ENCODE measurements at regions not wholly inside any gene's neighbourhood (a gene's known extent, or its start where the extent isn't known, plus 50 kb on each side); places are given as distances from the start of the nearest gene placed in this dataset.

DNA sequence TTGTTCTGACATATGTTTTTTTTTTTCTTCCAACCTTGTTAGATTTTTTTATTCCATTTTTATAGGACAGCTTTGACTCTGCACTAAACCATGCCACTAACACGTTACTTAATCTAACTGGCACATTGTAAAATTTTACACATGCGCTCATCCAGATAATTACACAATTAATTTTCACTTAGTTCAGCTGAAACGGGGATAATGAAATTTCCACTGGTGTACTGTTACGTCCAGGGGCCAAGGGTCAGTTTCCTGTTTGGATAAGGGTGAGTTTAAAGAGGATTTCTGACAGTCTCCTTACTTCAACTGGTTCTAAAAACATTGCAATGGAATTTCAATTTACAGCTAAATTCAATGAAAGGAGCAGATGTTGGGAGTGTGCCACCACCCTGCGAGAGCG is 221.8 kb upstream of the CEP162 start:
- in situ Hi-C loops (cut with HindIII; ENCODE audit: low pct_ligation_motif_present, low pct_unique_long_range_greater_than_20kb, low sequenced_read_pairs) = no loop called here
- no peak for DNase-seq

DNA sequence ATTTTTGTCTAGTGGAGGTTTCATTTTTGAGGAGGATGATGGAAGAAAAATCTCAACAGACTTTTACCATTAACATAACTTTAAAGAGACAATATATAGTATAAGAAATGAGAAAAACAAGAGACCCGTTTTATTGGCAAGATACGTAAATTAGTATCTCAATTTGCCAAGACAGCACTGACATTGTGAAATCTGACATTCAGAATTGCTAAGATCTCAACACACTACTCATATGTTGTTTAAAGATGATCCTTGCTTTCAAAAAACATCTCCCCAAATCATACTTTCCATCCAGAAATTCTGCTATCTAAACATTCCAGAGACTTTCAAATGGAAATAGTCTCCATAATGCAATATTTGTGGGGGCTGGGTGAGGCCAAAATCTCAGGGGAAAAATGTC is 220.9 kb upstream of the CEP162 start:
- in situ Hi-C loops (cut with HindIII; ENCODE audit: low pct_ligation_motif_present, low pct_unique_long_range_greater_than_20kb, low sequenced_read_pairs) = no loop called here
- DNase-seq = no peak

DNA sequence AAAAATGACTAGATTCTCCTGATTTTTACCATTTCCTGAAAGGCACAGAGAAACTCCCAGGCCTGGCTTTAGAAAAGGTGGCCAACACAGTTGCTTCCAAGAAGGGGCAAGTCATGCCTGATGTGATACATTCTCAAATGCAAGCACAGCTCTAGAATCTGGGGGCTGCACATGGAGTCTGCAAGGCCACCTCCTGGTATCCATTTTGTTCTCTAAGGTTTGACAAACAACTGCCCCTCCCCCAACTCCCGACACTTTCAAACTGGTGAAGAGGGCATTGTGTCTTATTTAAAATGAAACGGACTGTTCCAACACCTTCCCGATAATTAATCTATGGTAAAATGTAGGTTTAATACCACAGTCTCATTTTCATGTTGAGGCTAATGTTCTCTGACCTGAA is 220.2 kb upstream of the CEP162 start:
- in situ Hi-C loops (cut with HindIII; ENCODE audit: low pct_ligation_motif_present, low pct_unique_long_range_greater_than_20kb, low sequenced_read_pairs) = no loop called here
- no peak for DNase-seq

DNA sequence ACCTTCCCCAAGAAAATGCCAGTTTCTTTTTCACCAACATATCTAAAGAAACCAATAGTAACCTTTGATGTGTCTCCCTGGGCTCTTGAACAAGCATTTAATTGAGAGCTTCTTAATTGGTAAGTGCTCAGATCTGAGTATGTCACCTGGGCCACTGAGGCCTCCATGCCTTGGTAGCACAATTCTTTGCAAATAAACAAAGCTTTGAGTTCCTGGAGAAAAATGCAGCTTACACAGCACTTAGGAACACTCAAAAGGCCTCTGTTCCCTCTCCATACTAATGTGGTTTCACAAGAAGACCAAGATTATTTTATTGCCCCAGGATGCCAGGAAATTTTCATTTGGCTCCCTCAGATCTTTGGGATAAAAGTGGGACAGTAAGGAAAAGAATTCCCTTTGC is 217.6 kb upstream of the CEP162 start:
- no peak for DNase-seq
- in situ Hi-C loops (cut with HindIII; ENCODE audit: low pct_ligation_motif_present, low pct_unique_long_range_greater_than_20kb, low sequenced_read_pairs) = no loop called here

DNA sequence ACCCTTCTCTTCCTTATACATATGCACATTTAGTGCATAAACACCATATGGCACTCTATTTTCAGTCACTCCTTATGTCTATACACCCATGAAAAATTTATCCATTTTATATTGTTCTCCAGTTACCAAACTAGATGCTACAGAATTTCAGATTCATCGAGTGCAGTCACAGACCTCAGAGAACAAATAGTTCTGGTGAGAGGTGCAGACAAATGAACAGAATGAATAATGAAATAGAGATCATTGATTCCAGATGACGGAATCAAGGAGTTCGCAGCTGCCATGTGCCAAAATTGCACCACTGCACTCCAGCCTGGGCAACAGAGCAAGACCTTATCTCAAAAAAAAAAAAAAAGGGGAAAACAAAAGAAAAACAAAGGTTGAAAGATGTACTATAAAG is 214.8 kb upstream of the CEP162 start:
- no peak for DNase-seq
- in situ Hi-C loops (cut with HindIII; ENCODE audit: low pct_ligation_motif_present, low pct_unique_long_range_greater_than_20kb, low sequenced_read_pairs) = no loop called here

DNA sequence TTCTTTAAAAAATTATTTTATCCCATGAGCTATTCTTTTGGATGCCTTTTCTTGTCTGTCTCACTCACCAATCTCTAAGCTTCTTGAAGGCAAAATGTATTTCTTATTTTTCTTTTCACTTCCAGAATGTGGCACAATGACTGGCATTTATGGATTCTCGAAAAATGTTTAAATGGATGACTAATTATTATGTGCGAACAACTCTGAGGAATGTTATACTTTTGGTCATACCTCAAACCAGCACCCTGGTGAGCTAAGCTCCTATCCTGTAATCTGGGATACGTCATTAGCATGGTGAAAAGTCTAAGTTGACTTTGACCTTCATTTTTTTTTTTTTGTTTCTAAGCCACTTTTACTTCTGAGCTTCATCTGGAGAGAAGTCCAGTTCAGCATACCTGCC is 214.0 kb upstream of the CEP162 start:
- no peak for DNase-seq
- in situ Hi-C loops (cut with HindIII; ENCODE audit: low pct_ligation_motif_present, low pct_unique_long_range_greater_than_20kb, low sequenced_read_pairs) = no loop called here

DNA sequence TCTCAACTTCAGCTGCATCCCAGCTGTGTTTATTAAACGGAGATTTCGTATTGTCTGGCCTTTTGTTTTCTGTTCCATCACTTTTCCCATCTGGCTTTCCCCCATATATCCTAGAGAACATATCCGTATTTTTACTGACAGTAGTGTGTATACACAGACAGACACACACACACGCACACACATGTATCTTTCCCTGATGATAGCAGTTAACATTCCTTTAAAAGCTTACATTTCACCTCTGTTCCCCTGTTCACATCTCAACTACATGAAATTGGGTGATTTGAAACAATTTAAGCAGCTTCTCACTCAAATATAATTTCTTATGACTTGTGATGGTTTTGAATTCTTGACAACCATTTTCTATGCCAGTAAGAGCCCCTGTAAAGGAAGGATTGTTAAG is 207.1 kb upstream of the CEP162 start:
- in situ Hi-C loops (cut with HindIII; ENCODE audit: low pct_ligation_motif_present, low pct_unique_long_range_greater_than_20kb, low sequenced_read_pairs) = no loop called here

DNA sequence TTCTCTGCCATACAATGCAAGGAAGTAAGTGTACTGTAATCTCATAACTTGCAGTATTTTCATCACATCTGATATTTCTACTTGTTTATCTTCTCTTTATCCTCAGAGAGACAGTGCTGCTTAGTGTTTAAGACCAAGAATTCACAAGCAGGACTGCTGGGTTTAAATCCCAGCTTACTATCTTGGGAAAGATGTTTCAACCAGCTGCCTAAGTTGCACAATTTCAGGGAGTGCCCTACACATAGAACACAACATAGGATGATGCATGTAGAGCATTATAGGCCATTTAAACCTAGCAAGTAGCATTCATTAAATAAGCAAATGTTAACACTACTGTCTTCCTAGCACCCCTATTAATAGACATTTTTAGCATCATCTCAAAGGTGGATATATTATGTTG is 205.2 kb upstream of the CEP162 start:
- in situ Hi-C loops (cut with HindIII; ENCODE audit: low pct_ligation_motif_present, low pct_unique_long_range_greater_than_20kb, low sequenced_read_pairs) = no loop called here
- no peak for DNase-seq

More for the DNA sequence above, 207.1 kb upstream of the CEP162 start:
- DNase-seq = no peak

DNA sequence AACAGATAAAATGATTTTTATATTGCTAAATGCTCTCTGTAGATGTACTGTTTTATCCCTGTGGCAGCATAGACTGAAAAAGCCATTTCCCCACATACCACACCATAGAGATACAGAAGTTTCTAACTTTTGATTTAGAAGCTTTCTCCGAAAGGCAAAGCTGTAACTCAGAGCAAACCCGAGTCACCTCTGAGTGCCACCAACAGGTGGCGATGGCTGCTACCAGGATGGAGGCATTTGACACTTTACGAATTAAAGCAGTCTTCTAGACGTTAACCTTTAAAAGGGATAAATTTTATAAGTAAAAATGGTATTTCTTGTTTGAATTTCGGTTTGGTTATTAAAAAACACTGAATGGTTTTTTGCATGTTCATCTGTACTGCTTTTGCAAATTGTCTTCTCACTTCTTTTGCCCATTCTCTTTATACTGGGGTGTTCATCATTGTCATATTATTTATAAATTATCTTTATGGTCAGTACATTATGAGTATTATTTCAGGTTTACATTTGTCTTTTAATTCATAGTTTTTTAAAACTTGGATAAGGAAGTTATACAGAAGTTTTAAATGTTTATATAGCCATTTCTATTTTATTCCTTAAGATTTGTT is 201.0 kb upstream of the CEP162 start:
- in situ Hi-C loops (cut with HindIII; ENCODE audit: low pct_ligation_motif_present, low pct_unique_long_range_greater_than_20kb, low sequenced_read_pairs) = no loop called here
- peak; percentile 67 for DNase-seq

DNA sequence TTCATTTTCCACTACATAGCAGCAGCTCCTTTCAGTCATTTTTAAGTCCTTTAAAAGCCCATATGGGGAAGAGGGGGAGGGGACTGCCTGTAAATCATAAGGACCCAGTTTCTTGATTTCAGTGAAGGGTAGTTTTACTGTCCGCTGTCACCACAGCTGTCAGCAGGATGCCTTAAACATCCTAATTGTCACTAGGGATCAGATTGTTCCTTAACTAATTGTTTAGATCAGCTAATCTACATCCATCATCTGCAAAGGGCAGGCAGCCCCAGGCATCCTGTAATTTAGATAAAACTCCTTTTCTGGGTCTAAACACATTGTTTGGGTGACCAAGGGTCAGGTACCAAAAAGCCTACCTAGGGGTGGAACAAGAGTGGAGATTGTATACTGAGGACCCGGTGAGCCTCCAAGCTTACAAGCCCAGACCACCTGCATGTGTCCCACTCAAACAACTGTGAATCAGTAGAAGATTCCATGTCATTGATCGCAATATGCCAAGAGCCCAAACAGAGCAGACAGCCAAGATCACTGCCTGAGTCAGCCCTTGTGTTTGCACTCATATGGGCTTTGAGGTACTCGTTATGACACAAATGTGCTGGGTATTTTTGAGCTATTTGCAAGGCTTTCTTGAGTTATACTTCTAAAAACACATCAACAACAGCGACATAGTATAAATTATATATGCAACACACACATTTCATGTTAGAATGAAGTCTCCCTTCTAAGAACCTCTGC is 198.7 kb upstream of the CEP162 start:
- no peak for DNase-seq
- in situ Hi-C loops (cut with HindIII; ENCODE audit: low pct_ligation_motif_present, low pct_unique_long_range_greater_than_20kb, low sequenced_read_pairs) = no loop called here

DNA sequence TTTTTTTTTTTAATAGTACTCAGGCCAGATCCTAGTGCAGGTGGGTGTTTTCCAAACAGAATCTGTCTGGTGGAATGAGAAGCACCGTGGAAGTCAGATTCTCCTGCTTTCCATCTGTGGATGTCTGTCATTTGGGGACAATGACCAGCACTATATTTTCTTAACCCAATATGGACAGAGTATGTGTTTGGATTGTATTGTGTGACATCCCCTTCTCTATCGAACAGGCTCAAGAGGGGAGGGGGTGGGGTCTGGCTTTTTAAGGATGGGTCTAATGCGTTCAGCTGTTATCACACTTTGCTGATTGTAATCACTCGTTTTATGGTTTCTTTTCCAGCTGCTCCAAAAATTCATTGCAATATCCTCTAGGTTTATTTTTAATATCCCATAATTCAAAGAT is 197.5 kb upstream of the CEP162 start:
- in situ Hi-C loops (cut with HindIII; ENCODE audit: low pct_ligation_motif_present, low pct_unique_long_range_greater_than_20kb, low sequenced_read_pairs) = no loop called here

DNA sequence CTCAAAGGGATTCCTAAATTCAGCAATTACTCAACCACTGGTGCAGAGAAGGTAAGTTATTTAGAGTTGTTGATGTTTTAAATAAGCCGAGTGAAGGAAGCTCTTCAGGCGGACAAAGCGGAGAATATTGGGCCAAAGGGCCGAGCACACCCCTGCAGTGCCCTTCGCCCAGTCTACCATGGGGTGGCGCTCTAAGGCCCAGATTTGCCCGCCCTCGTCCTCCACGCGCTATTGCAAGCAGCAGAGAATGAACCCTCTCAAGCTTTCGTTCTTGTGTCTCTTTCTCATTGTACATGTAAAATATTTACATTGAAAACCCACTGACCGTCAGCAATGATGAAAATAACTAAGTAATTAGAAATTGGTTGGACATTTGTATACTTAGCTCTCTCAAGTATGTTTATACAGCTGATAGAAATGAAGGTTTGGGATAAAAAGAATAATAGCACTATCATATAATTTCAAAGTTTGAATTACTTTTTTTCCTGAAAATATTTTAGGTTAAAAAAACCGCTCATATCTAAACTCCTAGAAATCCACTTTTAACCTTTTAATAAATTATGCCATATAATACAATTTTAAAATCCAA is 195.0 kb upstream of the CEP162 start:
- peak; percentile 65 for DNase-seq
- in situ Hi-C loops (cut with HindIII; ENCODE audit: low pct_ligation_motif_present, low pct_unique_long_range_greater_than_20kb, low sequenced_read_pairs) = no loop called here

More for the DNA sequence above, 197.5 kb upstream of the CEP162 start:
- DNase-seq = no peak

DNA sequence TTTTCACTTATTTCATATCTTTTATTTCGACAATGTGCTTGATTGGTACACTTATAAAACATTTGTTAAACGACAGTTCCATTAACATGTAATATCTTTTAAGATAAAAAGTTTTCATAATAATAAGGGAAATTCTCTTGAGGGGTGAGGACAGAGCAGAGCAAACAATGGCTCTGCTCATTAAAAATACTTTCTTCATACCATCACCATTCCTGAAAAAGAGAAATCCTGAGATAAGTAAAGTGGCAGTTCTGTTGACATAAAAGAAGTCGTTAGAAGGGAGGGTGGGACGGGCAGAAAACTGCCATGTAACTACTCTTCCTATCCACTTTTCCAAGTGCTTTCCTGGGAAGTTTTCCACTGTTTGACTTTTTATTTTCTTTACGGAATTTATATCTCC is 193.6 kb upstream of the CEP162 start:
- in situ Hi-C loops (cut with HindIII; ENCODE audit: low pct_ligation_motif_present, low pct_unique_long_range_greater_than_20kb, low sequenced_read_pairs) = no loop called here

DNA sequence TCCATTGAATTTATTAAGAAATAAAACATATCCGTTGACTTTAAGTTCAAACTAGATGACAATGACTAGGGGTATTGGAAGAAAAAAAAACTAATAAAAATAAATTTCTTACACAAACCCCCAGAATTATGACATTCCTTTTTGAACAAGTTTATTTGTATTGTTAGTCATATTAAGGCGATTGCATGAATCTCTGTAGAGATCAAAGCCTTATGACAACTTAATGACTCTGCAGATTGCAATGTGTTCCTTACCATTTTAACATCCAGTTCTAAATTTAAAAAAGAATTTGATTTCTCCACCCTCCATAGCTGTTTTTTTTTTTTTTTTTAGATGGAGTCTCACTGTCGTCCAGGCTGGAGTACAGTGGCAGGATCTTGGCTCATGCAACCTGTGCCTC is 189.8 kb upstream of the CEP162 start:
- DNase-seq = no peak
- in situ Hi-C loops (cut with HindIII; ENCODE audit: low pct_ligation_motif_present, low pct_unique_long_range_greater_than_20kb, low sequenced_read_pairs) = no loop called here

More for the DNA sequence above, 193.6 kb upstream of the CEP162 start:
- no peak for DNase-seq

DNA sequence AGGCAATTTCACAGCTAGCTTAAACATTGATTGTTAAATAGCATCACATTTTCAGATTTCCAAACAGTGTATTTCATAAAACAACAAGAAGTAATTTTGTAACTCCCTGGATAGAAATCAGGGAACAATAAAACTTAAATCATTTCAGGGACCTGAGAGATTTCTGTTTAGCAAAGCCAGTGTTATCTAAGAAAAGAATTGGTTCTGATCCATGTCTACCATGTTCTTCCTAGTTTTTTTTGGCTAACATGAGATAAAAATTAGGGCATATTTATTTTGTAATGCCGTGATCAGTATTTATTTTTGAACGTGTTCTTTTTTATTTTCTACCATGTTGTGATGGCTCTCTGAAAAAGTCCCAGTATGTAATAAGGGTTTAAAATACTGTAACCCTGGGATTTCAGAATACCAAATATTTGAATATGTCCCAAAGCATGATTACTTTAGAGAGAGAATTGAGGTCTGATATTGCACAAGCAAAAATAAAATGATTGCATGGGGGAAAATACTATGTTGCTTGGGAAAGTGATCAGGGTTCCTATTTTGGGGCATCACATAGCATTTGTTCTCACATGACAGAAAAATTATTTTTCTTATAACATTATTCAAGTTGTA is 188.7 kb upstream of the CEP162 start:
- in situ Hi-C loops (cut with HindIII; ENCODE audit: low pct_ligation_motif_present, low pct_unique_long_range_greater_than_20kb, low sequenced_read_pairs) = no loop called here
- DNase-seq = no peak

DNA sequence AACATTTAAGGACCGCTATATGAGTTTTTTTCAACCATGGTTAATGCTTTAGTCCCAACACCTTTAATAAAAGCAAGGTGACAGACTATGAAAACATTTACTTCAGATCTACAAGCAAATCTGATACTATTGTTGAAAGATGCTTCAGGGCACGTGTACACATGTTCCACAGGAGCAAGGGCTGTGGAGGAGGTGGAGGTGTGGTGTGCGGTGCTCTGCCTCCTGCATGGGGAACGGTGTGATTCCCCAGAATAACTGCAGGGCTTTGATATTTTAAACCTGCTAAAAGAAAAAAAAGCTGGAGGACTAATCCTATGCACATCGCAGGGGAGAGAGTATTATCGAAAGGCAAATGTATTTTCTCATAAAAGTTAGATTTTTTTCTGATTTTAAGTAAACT is 188.1 kb upstream of the CEP162 start:
- in situ Hi-C loops (cut with HindIII; ENCODE audit: low pct_ligation_motif_present, low pct_unique_long_range_greater_than_20kb, low sequenced_read_pairs) = no loop called here
- DNase-seq = no peak

DNA sequence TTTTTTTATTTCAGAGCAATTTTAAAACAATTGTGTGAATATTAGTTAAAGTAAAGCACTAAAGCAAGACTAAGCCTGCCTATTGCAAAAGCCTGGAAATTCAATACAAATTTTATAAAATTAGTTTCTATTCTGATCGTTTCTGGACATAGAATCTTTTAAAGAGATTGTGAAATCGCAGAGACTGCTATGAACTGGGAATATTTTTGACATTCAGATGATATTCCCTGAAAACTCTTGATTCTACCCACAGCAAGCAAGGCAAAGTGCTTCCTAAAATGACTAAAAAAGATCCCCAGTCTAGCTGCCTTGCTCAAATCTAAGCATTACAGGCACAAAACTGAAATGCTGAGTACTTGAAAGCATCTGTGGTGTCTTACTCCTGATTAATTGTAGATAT is 187.6 kb upstream of the CEP162 start:
- in situ Hi-C loops (cut with HindIII; ENCODE audit: low pct_ligation_motif_present, low pct_unique_long_range_greater_than_20kb, low sequenced_read_pairs) = no loop called here

DNA sequence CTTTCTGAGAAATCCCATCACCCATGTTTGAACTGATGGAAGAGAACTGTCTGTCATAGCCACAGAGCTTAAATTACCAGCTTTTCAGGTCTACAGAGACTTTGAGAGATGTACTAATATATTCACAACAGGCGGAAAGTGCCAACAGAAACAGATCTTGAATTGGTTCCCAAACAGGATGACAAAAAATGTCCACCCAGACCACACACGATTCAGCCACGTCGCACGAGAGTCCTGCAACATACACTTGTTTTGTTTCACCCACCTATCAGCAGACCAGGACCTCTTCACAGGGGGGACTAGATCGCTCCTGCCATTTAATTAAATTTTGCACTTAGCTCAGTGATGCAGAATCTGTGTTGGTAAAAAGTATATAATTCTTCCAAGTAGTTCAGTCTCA is 187.1 kb upstream of the CEP162 start:
- in situ Hi-C loops (cut with HindIII; ENCODE audit: low pct_ligation_motif_present, low pct_unique_long_range_greater_than_20kb, low sequenced_read_pairs) = no loop called here
- no peak for DNase-seq

More for the DNA sequence above, 187.6 kb upstream of the CEP162 start:
- DNase-seq = no peak

DNA sequence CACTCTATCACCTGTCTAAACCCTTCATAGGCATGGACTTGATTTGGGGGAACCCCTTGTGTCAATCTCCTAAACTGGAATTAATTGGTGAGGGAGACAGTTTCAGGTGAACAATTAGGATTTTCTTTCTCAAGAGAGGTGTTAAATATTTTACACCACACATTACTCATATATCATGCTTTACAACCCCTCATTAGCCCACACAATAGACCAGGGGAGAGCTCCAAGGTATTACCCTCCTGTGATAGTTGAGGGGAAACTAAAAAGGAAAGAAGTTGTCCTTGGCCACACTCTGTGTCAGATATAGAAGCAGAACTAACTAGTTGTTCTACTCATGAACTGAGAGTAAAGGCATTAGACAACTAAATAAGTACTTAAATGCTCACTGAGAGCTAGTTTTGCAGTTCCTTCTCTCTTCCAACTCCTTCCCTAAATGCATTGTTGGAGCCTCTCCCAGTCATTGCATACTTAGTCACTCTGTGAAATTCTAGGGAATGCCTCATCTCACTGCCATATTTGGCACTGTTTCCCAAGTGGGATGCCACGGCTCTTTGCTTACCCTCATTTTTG is 183.7 kb upstream of the CEP162 start:
- DNase-seq = peak; percentile 1
- in situ Hi-C loops (cut with HindIII; ENCODE audit: low pct_ligation_motif_present, low pct_unique_long_range_greater_than_20kb, low sequenced_read_pairs) = no loop called here
